ENCODE measurements at regions not wholly inside any gene's neighbourhood (a gene's known extent, or its start where the extent isn't known, plus 50 kb on each side); places are given as distances from the start of the nearest gene placed in this dataset.
A peak's percentile ranks its signal among the peaks of the same experiment; 100 is the strongest.
"Not testable (repeated sequence)": the region's sequence is repeated elsewhere in the genome, so short reads cannot be mapped to it uniquely, and the experiment has no call there.

DNA sequence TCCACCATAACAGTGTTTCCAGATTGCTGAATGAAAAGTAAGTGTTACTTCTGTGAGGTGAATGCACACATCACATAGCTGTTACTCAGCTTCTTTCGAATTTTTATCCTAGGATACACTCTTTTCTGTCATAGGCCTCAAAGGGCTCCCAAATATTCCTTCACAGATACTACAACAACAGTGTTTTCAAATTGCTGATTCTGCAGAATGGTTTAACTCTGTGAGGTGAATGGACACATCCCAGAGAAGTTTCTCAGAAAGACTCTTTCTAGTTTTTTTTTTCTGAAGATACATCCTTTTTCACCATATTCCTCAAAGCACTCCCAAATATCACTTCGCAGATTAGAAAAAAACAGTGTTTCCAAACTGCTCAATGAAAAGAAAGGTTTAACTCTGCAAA lies 221.1 kb downstream of the OR4A5 start:
- H3K27ac ChIP-seq, result no peak overlapping the region
- H3K4me3 ChIP-seq, result no peak overlapping the region
- TF ChIP-seq, protein P1, sequence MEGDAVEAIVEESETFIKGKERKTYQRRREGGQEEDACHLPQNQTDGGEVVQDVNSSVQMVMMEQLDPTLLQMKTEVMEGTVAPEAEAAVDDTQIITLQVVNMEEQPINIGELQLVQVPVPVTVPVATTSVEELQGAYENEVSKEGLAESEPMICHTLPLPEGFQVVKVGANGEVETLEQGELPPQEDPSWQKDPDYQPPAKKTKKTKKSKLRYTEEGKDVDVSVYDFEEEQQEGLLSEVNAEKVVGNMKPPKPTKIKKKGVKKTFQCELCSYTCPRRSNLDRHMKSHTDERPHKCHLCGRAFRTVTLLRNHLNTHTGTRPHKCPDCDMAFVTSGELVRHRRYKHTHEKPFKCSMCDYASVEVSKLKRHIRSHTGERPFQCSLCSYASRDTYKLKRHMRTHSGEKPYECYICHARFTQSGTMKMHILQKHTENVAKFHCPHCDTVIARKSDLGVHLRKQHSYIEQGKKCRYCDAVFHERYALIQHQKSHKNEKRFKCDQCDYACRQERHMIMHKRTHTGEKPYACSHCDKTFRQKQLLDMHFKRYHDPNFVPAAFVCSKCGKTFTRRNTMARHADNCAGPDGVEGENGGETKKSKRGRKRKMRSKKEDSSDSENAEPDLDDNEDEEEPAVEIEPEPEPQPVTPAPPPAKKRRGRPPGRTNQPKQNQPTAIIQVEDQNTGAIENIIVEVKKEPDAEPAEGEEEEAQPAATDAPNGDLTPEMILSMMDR (IDR thresholded peaks at IDR 0.05), result no peak
- no peak for DNase-seq (ENCODE audit: low spot score)

- TF ChIP-seq, protein P1 (IDR thresholded peaks at IDR 0.05), result no peak
- DNase-seq (ENCODE audit: low spot score), result peak; percentile 56
- Histone ChIP-seq H3K27ac (no peak overlapping the region), H3K4me3 (no peak overlapping the region)
Observed at GRCh38 chr11:54930930-54931329, 224.3 kb downstream of the OR4A5 start.

GRCh38 chr11:54944211-54944610 lies 237.6 kb downstream of the OR4A5 start:
- H3K27ac ChIP-seq, result no peak overlapping the region
- TF ChIP-seq, protein P1 (IDR thresholded peaks at IDR 0.05), result no peak
- H3K4me3 ChIP-seq, result no peak overlapping the region
- DNase-seq (ENCODE audit: low spot score), result no peak

DNA sequence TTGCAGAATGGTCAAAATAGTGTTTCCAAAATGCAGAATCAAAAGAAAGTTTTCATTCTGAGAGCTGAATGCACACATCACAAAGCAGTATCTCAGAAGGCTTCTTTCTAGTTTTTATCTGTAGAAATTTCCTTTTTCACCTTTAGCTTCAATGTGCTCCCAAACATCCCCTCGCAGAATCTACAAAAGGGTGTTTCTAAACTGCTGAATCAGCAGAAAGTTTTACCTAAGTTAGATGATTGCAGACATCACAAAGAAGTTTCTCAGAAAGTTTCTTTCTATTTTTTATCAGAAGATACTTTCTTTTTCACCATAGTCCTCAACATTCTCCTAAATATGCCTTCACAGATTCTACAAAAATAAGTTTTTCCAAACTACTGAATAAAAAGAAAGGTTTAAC lies 239.8 kb downstream of the OR4A5 start:
- Histone ChIP-seq H3K27ac (no peak overlapping the region), H3K4me3 (no peak overlapping the region)
- DNase-seq (ENCODE audit: low spot score), result no peak
- TF ChIP-seq, protein P1 (IDR thresholded peaks at IDR 0.05), result no peak

- H3K4me3 ChIP-seq; H3K27ac ChIP-seq; DNase-seq (ENCODE audit: low spot score): not testable (repeated sequence)
Observed at GRCh38 chr11:54947175-54947574, 240.5 kb downstream of the OR4A5 start.

GRCh38 chr11:54979375-54979774 lies 272.7 kb downstream of the OR4A5 start:
- no peak for DNase-seq (ENCODE audit: low spot score)
- H3K4me3 ChIP-seq, result no peak overlapping the region
- TF ChIP-seq, protein P1 (IDR thresholded peaks at IDR 0.05), result no peak
- no peak overlapping the region for H3K27ac ChIP-seq

DNA sequence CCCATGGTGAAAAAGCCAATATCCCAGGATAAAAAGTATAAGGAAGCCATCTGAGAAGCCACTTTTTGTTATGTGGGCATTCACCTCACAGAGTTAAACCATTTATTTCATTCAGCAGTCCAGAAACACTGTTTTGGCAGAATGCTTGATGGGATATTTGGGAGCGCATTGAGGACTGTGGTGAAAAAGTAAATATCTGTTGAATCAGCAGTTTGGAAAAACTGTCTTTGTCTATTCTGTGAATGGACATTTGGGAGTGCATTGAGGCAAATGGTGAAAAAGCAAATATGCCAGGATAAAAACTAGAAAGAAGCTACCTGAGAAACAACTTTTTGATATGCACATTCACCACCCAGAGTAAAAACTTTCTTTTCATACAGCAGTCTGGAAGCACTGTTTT lies 276.2 kb upstream of the TRIM48 start:
- no peak overlapping the region for H3K27ac ChIP-seq
- no peak for DNase-seq (ENCODE audit: low spot score)
- no peak overlapping the region for H3K4me3 ChIP-seq
- TF ChIP-seq, protein P1 (IDR thresholded peaks at IDR 0.05), result no peak

DNA sequence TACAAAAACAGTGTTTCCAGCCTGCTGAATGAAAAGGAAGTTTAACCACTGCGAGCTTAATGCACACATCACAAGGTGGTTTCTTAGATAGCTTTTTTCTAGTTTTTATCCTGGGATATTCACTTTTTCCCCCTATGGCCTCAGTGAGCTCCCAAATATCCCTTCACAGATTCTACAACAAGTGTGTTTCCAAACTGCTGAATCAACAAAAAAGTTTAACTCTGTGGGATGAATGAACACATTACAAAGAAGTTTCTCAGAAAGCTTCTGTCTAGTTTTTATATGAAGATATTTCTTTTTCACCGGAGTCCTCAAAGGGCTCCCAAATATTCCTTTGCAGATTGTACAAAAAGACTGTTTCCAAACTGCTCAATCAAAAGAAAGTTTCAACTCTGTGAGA lies 233.1 kb upstream of the TRIM48 start:
- H3K4me3 ChIP-seq; DNase-seq (ENCODE audit: low spot score); H3K27ac ChIP-seq: not testable (repeated sequence)

Measured in coronary artery (tissue), 2 donors.